Fibroblast of upper back skin (primary cell): ENCODE measurements at regions not wholly inside any gene's neighbourhood (a gene's known extent, or its start where the extent isn't known, plus 50 kb on each side); places are given as distances from the start of the nearest gene placed in this dataset.

Source experiments
- DNase-seq: peaks from one replicate; pipeline ENCODE4 v3.0.0-alpha.2; 2013

- no peak for DNase-seq
These were observed 71.9 kb downstream of the OAT start for GRCh38 chr10:124346831-124347230.

- no peak for DNase-seq
These were observed 73.2 kb downstream of the OAT start for GRCh38 chr10:124345521-124345920.

- DNase-seq, result no peak
These were observed 73.8 kb downstream of the OAT start for GRCh38 chr10:124344931-124345330.

- no peak for DNase-seq
These were observed 74.5 kb downstream of the OAT start for GRCh38 chr10:124344266-124344590.

GRCh38 chr10:124343351-124344265 lies 75.1 kb downstream of the OAT start:
- DNase-seq, result no peak

GRCh38 chr10:124342821-124343170 lies 75.9 kb downstream of the OAT start:
- no peak for DNase-seq

- no peak for DNase-seq
These were observed 76.4 kb downstream of the OAT start for GRCh38 chr10:124342136-124342820.

- DNase-seq, result no peak
These were observed 77.0 kb downstream of the OAT start for GRCh38 chr10:124341768-124342135.

- peak; percentile 21 for DNase-seq
These were observed 78.5 kb downstream of the OAT start for GRCh38 chr10:124340033-124340760.

- DNase-seq, result no peak
These were observed 79.3 kb downstream of the OAT start for GRCh38 chr10:124339119-124340032.

GRCh38 chr10:124338276-124338925 lies 80.3 kb downstream of the OAT start:
- DNase-seq, result no peak

- no peak for DNase-seq
These were observed 82.5 kb downstream of the OAT start for GRCh38 chr10:124336186-124336585.

GRCh38 chr10:124333931-124334330 lies 84.8 kb downstream of the OAT start:
- no peak for DNase-seq

- DNase-seq, result peak; percentile 36
These were observed 86.3 kb downstream of the OAT start for GRCh38 chr10:124332426-124332825.

GRCh38 chr10:124329941-124330340 lies 88.8 kb downstream of the OAT start:
- no peak for DNase-seq

- no peak for DNase-seq
These were observed 89.4 kb downstream of the OAT start for GRCh38 chr10:124329362-124329761.

- no peak for DNase-seq
These were observed 90.1 kb downstream of the OAT start for GRCh38 chr10:124328477-124329220.

GRCh38 chr10:124325998-124326636 lies 92.6 kb downstream of the OAT start:
- DNase-seq, result no peak

- no peak for DNase-seq
These were observed 93.1 kb downstream of the OAT start for GRCh38 chr10:124325633-124325914.

- DNase-seq, result no peak
These were observed 93.7 kb downstream of the OAT start for GRCh38 chr10:124324856-124325632.
